K562 (cell line): ENCODE measurements at regions not wholly inside any gene's neighbourhood (a gene's known extent, or its start where the extent isn't known, plus 50 kb on each side); places are given as distances from the start of the nearest gene placed in this dataset.

ENCODE experiments used
- ATAC-seq: fragments of 200-7000 bp; cut with Tn5 transposase; 3 replicates; pipeline ENCODE4 v1.9.1; 2020; ENCODE audit warnings: moderate library complexity
- BruUV-seq: library from RNA; stranded (reverse); fragments of 400-500 nt; replicated peaks from 2 replicates; lab custom pipeline; 2021; lab: Mats Ljungman, UMichigan
- CTCF ChIA-PET: fragments of 300-600 bp; formaldehyde crosslinking; extraction: SDS; loops from one replicate; lab custom pipeline; 2021; ENCODE audit warnings: low intra/inter-chr PET ratio; lab: Yijun Ruan, JAX
- POLR2A ChIA-PET: fragments of 300-600, 350-650 bp; sonication (Branson Sonifier 250); formaldehyde crosslinking; extraction: SDS; loops from one replicate; lab custom pipeline; 2021; ENCODE audit warnings: antibody characterized with exemption, inconsistent platforms; lab: Yijun Ruan, JAX
- DNase-seq, 4 experiments: peaks; one replicate each; pipeline versions ENCODE4 v3.0.0 to v3.0.0-alpha.2; 2011 to 2018; ENCODE audit warnings: low spot score in 3 of 4, mixed read lengths in 3 of 4; ENCODE audit errors: extremely low read depth in 1 of 4
- FAIRE-seq: peaks from 2 replicates; lab custom pipeline; 2011; peaks lifted over from hg19 to GRCh38; lab: Jason Lieb, UNC
- H2AFZ ChIP-seq: 2 replicates; pipeline ENCODE4 v1.6.0; 2011; ENCODE audit warnings: low read depth, low read length, control low read depth, inconsistent platforms
- H3K27ac ChIP-seq: fragments of 200-600 bp; 3 replicates; pipeline ENCODE4 v1.8.0; 2011; ENCODE audit warnings: low read depth, mild to moderate bottlenecking, control low read depth, inconsistent platforms, low read length, moderate library complexity, mixed read lengths; ENCODE audit errors: extremely low read depth
- H3K27me3 ChIP-seq, 2 experiments: fragments of 300-600 bp in 1 of 2; 2 replicates in 1 of 2; 3 replicates in 1 of 2; pipeline versions ENCODE4 v1.6.0 to v1.8.0; 2011; ENCODE audit warnings: inconsistent platforms in 2 of 2, low read length in 2 of 2, mild to moderate bottlenecking in 1 of 2, mixed read lengths in 1 of 2, moderate library complexity in 1 of 2; ENCODE audit not compliant: control insufficient read depth in 2 of 2, insufficient read depth in 2 of 2
- H3K36me3 ChIP-seq: fragments of 300-600 bp; 3 replicates; pipeline ENCODE4 v1.8.0; 2011; ENCODE audit warnings: mild to moderate bottlenecking, low read length, inconsistent platforms; ENCODE audit not compliant: control insufficient read depth, insufficient read depth
- H3K4me1 ChIP-seq, 2 experiments: fragments of 200-600 bp in 1 of 2; replicated peaks in 1 of 2; 2 replicates in 1 of 2; 3 replicates in 1 of 2; pipeline versions ENCODE4 v1.5.1 to v1.8.0; 2011; ENCODE audit warnings: inconsistent platforms in 2 of 2, low read length in 2 of 2, mild to moderate bottlenecking in 1 of 2, mixed read lengths in 1 of 2, moderate library complexity in 1 of 2; ENCODE audit not compliant: control insufficient read depth in 2 of 2, insufficient read depth in 2 of 2
- H3K4me2 ChIP-seq: 2 replicates; pipeline ENCODE4 v1.6.1; 2011; ENCODE audit warnings: low read length, control low read depth, inconsistent platforms, mixed read lengths; ENCODE audit not compliant: insufficient read depth
- H3K4me3 ChIP-seq: fragments of 200-600 bp; sonication (generic), shearing (Covaris generic); 2 replicates; pipeline ENCODE4 v1.5.1; 2016; ENCODE audit warnings: control low read depth, inconsistent platforms
- H3K79me2 ChIP-seq: fragments of 200-600 bp; 3 replicates; pipeline ENCODE4 v1.8.0; 2011; ENCODE audit warnings: low read length, inconsistent platforms; ENCODE audit not compliant: control insufficient read depth, insufficient read depth
- H3K9ac ChIP-seq, 2 experiments: 2 replicates each; pipeline versions ENCODE4 v1.6.0 to v1.6.1; 2011; ENCODE audit warnings: low read depth in 2 of 2, low read length in 2 of 2, control low read depth in 1 of 2, inconsistent platforms in 1 of 2, mild to moderate bottlenecking in 1 of 2, mixed read lengths in 1 of 2; ENCODE audit not compliant: insufficient read depth in 1 of 2
- H3K9me1 ChIP-seq: one replicate; pipeline ENCODE4 v1.6.0; 2011; ENCODE audit warnings: inconsistent platforms, mild to moderate bottlenecking, low read length, moderate library complexity; ENCODE audit not compliant: control insufficient read depth, insufficient read depth
- H3K9me3 ChIP-seq: replicated peaks from 2 replicates; pipeline ENCODE4 v1.5.1; 2011; ENCODE audit warnings: low read depth, low read length, inconsistent platforms; ENCODE audit not compliant: control insufficient read depth, insufficient read depth
- H4K20me1 ChIP-seq: replicated peaks from 2 replicates; pipeline ENCODE4 v1.6.1; 2011; ENCODE audit warnings: low read length, inconsistent platforms, mixed read lengths; ENCODE audit not compliant: control insufficient read depth, insufficient read depth
- CGGBP1 ChIP-seq: fragments of 250-450 bp; sonication (Bioruptor Pico); IDR thresholded peaks from 2 replicates; pipeline ENCODE4 v1.9.0; 2021; ENCODE audit warnings: mild to moderate bottlenecking
- CREM ChIP-seq: IDR thresholded peaks from 2 replicates; pipeline ENCODE4 v1.6.1; 2014; ENCODE audit warnings: antibody characterized with exemption, low read depth
- DPF2 ChIP-seq: fragments of 450-650 bp; IDR thresholded peaks from 2 replicates; pipeline ENCODE4 v1.6.1; 2016
- EZH2 ChIP-seq: IDR thresholded peaks from 2 replicates; pipeline ENCODE4 v1.6.1; 2012; ENCODE audit warnings: low read depth, mild to moderate bottlenecking, inconsistent platforms, low read length, borderline replicate concordance
- IRF9 ChIP-seq: fragments of 450-650 bp; IDR thresholded peaks from 2 replicates; pipeline ENCODE4 v1.6.1; 2016; ENCODE audit warnings: missing biosample characterization, missing genetic modification characterization
- JUND ChIP-seq, 2 experiments: IDR thresholded peaks; 2 replicates in 1 of 2; 3 replicates in 1 of 2; pipeline ENCODE4 v1.6.1; 2011; ENCODE audit warnings: borderline replicate concordance in 2 of 2, low read depth in 2 of 2, low read length in 2 of 2, improper control_type of control experiment in 1 of 2, missing biosample characterization in 1 of 2, missing genetic modification characterization in 1 of 2, missing genetic modification reagents in 1 of 2
- LEF1 ChIP-seq: fragments of 450-650 bp; IDR thresholded peaks from 2 replicates; pipeline ENCODE4 v1.6.1; 2016; ENCODE audit warnings: mild to moderate bottlenecking
- NR4A1 ChIP-seq, 2 experiments: fragments of 250-450 bp in 1 of 2; fragments of 450-650 bp in 1 of 2; sonication (Bioruptor Pico) in 1 of 2; IDR thresholded peaks; 2 replicates each; pipeline versions ENCODE4 v1.4.0 to v1.6.1; 2016 to 2020; ENCODE audit warnings: mild to moderate bottlenecking in 2 of 2, missing compliant biosample characterization in 1 of 2, missing genetic modification characterization in 1 of 2, moderate library complexity in 1 of 2
- PHB ChIP-seq: fragments of 250-450 bp; sonication (Bioruptor Pico); IDR thresholded peaks from 2 replicates; pipeline ENCODE4 v1.5.0; 2021
- SIRT6 ChIP-seq: IDR thresholded peaks from one replicate; pipeline ENCODE4 v1.6.1; 2012; ENCODE audit warnings: low read depth, mild to moderate bottlenecking, control low read depth, inconsistent platforms, low read length, moderate library complexity
- SRSF9 ChIP-seq: fragments of 200-400 bp; formaldehyde crosslinking; IDR thresholded peaks from 2 replicates; pipeline ENCODE4 v1.6.1; 2017; ENCODE audit warnings: low read depth, low read length, borderline replicate concordance
- TEAD4 ChIP-seq, 2 experiments: sonication (generic) in 1 of 2; formaldehyde crosslinking in 1 of 2; IDR thresholded peaks; 2 replicates each; pipeline versions ENCODE4 v1.6.1 to v1.8.0; 2012 to 2022; ENCODE audit warnings: borderline replicate concordance in 1 of 2, inconsistent platforms in 1 of 2, low read length in 1 of 2, mild to moderate bottlenecking in 1 of 2, missing genetic modification reagents in 1 of 2
- ZNF133 ChIP-seq: fragments of 250-450 bp; sonication (Bioruptor Pico); IDR thresholded peaks from 2 replicates; pipeline ENCODE4 v1.4.0; 2020; ENCODE audit warnings: mild to moderate bottlenecking
- ZNF408 ChIP-seq: fragments of 250-450 bp; sonication (Bioruptor Pico); IDR thresholded peaks from 2 replicates; pipeline ENCODE4 v1.4.0; 2020; ENCODE audit warnings: low read depth, mild to moderate bottlenecking, moderate library complexity
- WGBS: fragments of 100-300 bp; shearing (Covaris generic); methylation state at CpG from one replicate; pipeline ENCODE4 v1.1.6; 2016; ENCODE audit warnings: low coverage, mixed read lengths; ENCODE audit not compliant: insufficient coverage; ENCODE audit errors: missing lambda C conversion rate; 5-methylcytosine and 5-hydroxymethylcytosine counted together
- in situ Hi-C: fragments of 300-500 bp; cut with MboI; formaldehyde crosslinking; loops from 4 replicates; pipeline ENCODE4 v1.15.0; 2018; ENCODE audit warnings: inconsistent platforms, mixed read lengths
- intact Hi-C: fragments of 100-400 bp; cut with micrococcal nuclease; formaldehyde crosslinking; loops from 2 replicates; pipeline ENCODE4 v1.14.2; 2022
- TF ChIP-seq, protein P1 (sequence below): sonication (generic); formaldehyde crosslinking; IDR thresholded peaks from 2 replicates; pipeline ENCODE4 v1.8.0; 2022; ENCODE audit warnings: mild to moderate bottlenecking, missing genetic modification reagents
- TF ChIP-seq, protein P2 (sequence below): fragments of 250-450 bp; sonication (Bioruptor Pico); IDR thresholded peaks from 2 replicates; pipeline ENCODE4 v1.5.0; 2021
- TF ChIP-seq, protein P3 (sequence below): sonication (generic); formaldehyde crosslinking; IDR thresholded peaks from 2 replicates; pipeline ENCODE4 v1.8.0; 2022; ENCODE audit warnings: mild to moderate bottlenecking, low read depth, missing genetic modification reagents

GRCh38 chr10:27360581-27361172 lies 120.1 kb upstream of the ACBD5 start:
- no peaks in the 10 kb centered on the region for H3K4me1 ChIP-seq
- in situ Hi-C loops, result no loop called here
- 6% methylated on average over 3 of the region's 3 CpGs for WGBS
- no peak for TF ChIP-seq DPF2
- TF ChIP-seq, protein P1, sequence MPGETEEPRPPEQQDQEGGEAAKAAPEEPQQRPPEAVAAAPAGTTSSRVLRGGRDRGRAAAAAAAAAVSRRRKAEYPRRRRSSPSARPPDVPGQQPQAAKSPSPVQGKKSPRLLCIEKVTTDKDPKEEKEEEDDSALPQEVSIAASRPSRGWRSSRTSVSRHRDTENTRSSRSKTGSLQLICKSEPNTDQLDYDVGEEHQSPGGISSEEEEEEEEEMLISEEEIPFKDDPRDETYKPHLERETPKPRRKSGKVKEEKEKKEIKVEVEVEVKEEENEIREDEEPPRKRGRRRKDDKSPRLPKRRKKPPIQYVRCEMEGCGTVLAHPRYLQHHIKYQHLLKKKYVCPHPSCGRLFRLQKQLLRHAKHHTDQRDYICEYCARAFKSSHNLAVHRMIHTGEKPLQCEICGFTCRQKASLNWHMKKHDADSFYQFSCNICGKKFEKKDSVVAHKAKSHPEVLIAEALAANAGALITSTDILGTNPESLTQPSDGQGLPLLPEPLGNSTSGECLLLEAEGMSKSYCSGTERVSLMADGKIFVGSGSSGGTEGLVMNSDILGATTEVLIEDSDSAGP (CRISPR knock-in tag), result no peak
- no peak for TF ChIP-seq SRSF9
- no peak for TF ChIP-seq PHB (CRISPR knock-in tag)
- no peak for TF ChIP-seq CGGBP1
- TF ChIP-seq EZH2, result no peak
- no peak for TF ChIP-seq LEF1
- 0 out of 2 replicates have a peak, but pooled peaks have one; percentile 12 for TF ChIP-seq TEAD4 (IDR thresholded peaks at IDR 0.05; ENCODE audit: low read length)
- no peak for TF ChIP-seq TEAD4 (CRISPR knock-in tag; IDR thresholded peaks at IDR 0.05; ENCODE audit: borderline replicate concordance)
- TF ChIP-seq CREM, result peak; percentile 50; the same call in 1 of the 2 replicates
- TF ChIP-seq ZNF408 (CRISPR knock-in tag), result no peak
- TF ChIP-seq, protein P2, sequence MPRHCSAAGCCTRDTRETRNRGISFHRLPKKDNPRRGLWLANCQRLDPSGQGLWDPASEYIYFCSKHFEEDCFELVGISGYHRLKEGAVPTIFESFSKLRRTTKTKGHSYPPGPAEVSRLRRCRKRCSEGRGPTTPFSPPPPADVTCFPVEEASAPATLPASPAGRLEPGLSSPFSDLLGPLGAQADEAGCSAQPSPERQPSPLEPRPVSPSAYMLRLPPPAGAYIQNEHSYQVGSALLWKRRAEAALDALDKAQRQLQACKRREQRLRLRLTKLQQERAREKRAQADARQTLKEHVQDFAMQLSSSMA, result no peak
- TF ChIP-seq IRF9, result no peak
- TF ChIP-seq, protein P3, sequence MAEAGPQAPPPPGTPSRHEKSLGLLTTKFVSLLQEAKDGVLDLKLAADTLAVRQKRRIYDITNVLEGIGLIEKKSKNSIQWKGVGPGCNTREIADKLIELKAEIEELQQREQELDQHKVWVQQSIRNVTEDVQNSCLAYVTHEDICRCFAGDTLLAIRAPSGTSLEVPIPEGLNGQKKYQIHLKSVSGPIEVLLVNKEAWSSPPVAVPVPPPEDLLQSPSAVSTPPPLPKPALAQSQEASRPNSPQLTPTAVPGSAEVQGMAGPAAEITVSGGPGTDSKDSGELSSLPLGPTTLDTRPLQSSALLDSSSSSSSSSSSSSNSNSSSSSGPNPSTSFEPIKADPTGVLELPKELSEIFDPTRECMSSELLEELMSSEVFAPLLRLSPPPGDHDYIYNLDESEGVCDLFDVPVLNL (CRISPR knock-in tag), result no peak
- no peak for TF ChIP-seq NR4A1 (CRISPR knock-in tag; IDR thresholded peaks at IDR 0.05)
- no peak for TF ChIP-seq NR4A1 (tag; IDR thresholded peaks at IDR 0.05)
- no peak for TF ChIP-seq SIRT6
- TF ChIP-seq ZNF133 (CRISPR knock-in tag), result no peak
- TF ChIP-seq JUND (IDR thresholded peaks at IDR 0.05; ENCODE audit: borderline replicate concordance, low read depth, low read length), result peak; percentile 22; the same call in 1 of the 2 replicates
- no peak for TF ChIP-seq JUND (tag; IDR thresholded peaks at IDR 0.05; ENCODE audit: borderline replicate concordance, low read depth, low read length)

More at GRCh38 chr10:27360581-27361172, 120.1 kb upstream of the ACBD5 start:
- Histone ChIP-seq H3K27me3 (no peaks in the 10 kb centered on the region; a peak in 1 of 5 replicates), H3K4me3 (no peak overlapping the region), H3K9ac (no peak overlapping the region), H2AFZ (no peak overlapping the region), H4K20me1 (no peaks in the 10 kb centered on the region), H3K79me2 (no peaks in the 10 kb centered on the region), H3K4me2 (no peak overlapping the region), H3K9me1 (no peaks in the 10 kb centered on the region), H3K27ac (no peak overlapping the region), H3K9me3 (no peaks in the 10 kb centered on the region), H3K36me3 (no peaks in the 10 kb centered on the region)
- DNase-seq, result peak; percentile 59 to 86 (median 68)
- intact Hi-C loops, result loop anchor here (5.0 to 10.0 kb wide), 2 partner anchors 138 to 1024 kb away; no protein-coding TSS in a partner anchor
- ATAC-seq, result peak; percentile 96
- peak; percentile 89 for FAIRE-seq
- POLR2A ChIA-PET, result no interaction called here
- CTCF ChIA-PET, result interaction anchor here (0.6 to 1.4 kb wide), 5 partner anchors 137 to 635 kb away, joined by 3 to 5 read pairs (median 4); no protein-coding TSS in a partner anchor
- BruUV-seq, result no TSS peak
